Neutrophil (primary cell): ENCODE measurements at regions not wholly inside any gene's neighbourhood (a gene's known extent, or its start where the extent isn't known, plus 50 kb on each side); places are given as distances from the start of the nearest gene placed in this dataset.

Experiments used
- H3K27ac ChIP-seq: fragments of 200-600 bp; sonication (generic); 2 replicates; pipeline ENCODE4 v1.5.1; 2016; ENCODE audit warnings: mild to moderate bottlenecking, moderate library complexity
- H3K27me3 ChIP-seq: fragments of 200-600 bp; sonication (generic); 2 replicates; pipeline ENCODE4 v1.6.0; 2016; ENCODE audit warnings: mild to moderate bottlenecking
- H3K36me3 ChIP-seq: fragments of 200-600 bp; sonication (generic); 2 replicates; pipeline ENCODE4 v1.5.1; 2017
- H3K4me1 ChIP-seq, 2 experiments: fragments of 200-600 bp in 1 of 2; sonication (generic) in 1 of 2; 1 replicate in 1 of 2; 2 replicates in 1 of 2; pipeline versions ENCODE4 v1.5.1 to v1.6.1; 2013 to 2016; ENCODE audit warnings: low read depth in 1 of 2, low read length in 1 of 2, mild to moderate bottlenecking in 1 of 2, moderate library complexity in 1 of 2; ENCODE audit not compliant: control insufficient read depth in 1 of 2, insufficient read depth in 1 of 2
- H3K4me3 ChIP-seq, 2 experiments: fragments of 200-600 bp in 1 of 2; sonication (generic) in 1 of 2; 1 replicate in 1 of 2; 2 replicates in 1 of 2; pipeline ENCODE4 v1.5.1; 2013 to 2016; ENCODE audit warnings: low read depth in 1 of 2, low read length in 1 of 2, mild to moderate bottlenecking in 1 of 2, moderate library complexity in 1 of 2
- H3K9me3 ChIP-seq: fragments of 200-600 bp; sonication (generic); 2 replicates; pipeline ENCODE4 v1.5.1; 2016
- TF ChIP-seq, protein P1 (sequence below): fragments of 200-600 bp; sonication (generic); IDR thresholded peaks from 2 replicates; pipeline ENCODE4 v1.5.1; 2016; ENCODE audit warnings: antibody characterized with exemption

GRCh38 chr2:81747481-81748070 lies 1443.0 kb upstream of the LRRTM1 start:
- Histone ChIP-seq H3K9me3 (no peaks in the 10 kb centered on the region), H3K4me3 (no peak overlapping the region), H3K27ac (no peak overlapping the region), H3K4me1 (no peaks in the 10 kb centered on the region), H3K27me3 (no peaks in the 10 kb centered on the region), H3K36me3 (no peaks in the 10 kb centered on the region)
- TF ChIP-seq, protein P1, sequence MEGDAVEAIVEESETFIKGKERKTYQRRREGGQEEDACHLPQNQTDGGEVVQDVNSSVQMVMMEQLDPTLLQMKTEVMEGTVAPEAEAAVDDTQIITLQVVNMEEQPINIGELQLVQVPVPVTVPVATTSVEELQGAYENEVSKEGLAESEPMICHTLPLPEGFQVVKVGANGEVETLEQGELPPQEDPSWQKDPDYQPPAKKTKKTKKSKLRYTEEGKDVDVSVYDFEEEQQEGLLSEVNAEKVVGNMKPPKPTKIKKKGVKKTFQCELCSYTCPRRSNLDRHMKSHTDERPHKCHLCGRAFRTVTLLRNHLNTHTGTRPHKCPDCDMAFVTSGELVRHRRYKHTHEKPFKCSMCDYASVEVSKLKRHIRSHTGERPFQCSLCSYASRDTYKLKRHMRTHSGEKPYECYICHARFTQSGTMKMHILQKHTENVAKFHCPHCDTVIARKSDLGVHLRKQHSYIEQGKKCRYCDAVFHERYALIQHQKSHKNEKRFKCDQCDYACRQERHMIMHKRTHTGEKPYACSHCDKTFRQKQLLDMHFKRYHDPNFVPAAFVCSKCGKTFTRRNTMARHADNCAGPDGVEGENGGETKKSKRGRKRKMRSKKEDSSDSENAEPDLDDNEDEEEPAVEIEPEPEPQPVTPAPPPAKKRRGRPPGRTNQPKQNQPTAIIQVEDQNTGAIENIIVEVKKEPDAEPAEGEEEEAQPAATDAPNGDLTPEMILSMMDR, result no peak

DNA sequence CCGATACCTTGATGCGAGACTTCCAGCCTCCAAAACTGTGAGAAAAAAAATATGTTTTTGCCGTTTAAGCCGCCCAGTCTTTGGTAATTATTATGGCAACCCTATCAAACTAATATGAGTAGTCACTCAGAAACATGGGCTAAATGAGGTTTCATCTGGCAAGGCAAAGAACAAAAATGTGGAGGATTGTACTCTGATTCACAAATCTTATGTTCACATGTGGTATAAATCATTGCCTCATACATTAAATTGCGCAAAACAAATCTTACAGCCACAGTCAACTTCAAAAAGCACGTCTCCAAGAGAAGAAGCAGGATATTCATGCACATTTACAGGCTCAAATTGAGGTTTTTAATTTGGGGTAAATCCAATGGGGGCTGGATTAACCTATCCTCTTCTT lies 1435.4 kb upstream of the LRRTM1 start:
- Histone ChIP-seq H3K4me3 (no peak overlapping the region), H3K27ac (no peak overlapping the region), H3K4me1 (no peaks in the 10 kb centered on the region), H3K9me3 (no peaks in the 10 kb centered on the region), H3K36me3 (no peaks in the 10 kb centered on the region), H3K27me3 (no peaks in the 10 kb centered on the region)
- TF ChIP-seq, protein P1, result no peak

DNA sequence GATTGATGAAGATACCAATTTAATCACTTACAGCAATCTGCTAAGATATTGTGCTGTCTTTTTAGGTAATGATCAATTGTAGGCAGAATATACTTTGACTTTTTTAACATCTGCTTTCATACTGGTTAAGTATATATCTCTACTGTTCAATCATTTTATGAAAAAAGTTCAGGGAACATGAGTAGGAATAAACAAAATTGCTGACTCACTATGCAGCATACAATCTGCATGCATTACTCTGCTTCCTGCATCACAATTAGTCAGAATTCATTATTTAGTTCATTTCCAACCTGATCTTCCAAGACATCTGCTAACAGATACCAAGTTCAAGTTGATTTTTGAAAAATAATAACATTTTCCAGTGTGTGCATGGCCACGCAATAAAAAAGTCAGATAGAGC lies 1430.4 kb upstream of the LRRTM1 start:
- TF ChIP-seq, protein P1, result no peak
- no peaks in the 10 kb centered on the region for H3K4me1 ChIP-seq
- no peak overlapping the region for H3K27ac ChIP-seq
- H3K4me3 ChIP-seq, result no peak overlapping the region
- no peaks in the 10 kb centered on the region for H3K27me3 ChIP-seq
- H3K9me3 ChIP-seq, result no peaks in the 10 kb centered on the region
- no peaks in the 10 kb centered on the region for H3K36me3 ChIP-seq

GRCh38 chr2:81714817-81715216 lies 1410.3 kb upstream of the LRRTM1 start:
- H3K27me3 ChIP-seq, result no peaks in the 10 kb centered on the region
- no peaks in the 10 kb centered on the region for H3K4me1 ChIP-seq
- H3K9me3 ChIP-seq, result no peaks in the 10 kb centered on the region
- H3K27ac ChIP-seq, result no peak overlapping the region
- H3K36me3 ChIP-seq, result no peaks in the 10 kb centered on the region
- TF ChIP-seq, protein P1, result no peak
- H3K4me3 ChIP-seq, result no peak overlapping the region

DNA sequence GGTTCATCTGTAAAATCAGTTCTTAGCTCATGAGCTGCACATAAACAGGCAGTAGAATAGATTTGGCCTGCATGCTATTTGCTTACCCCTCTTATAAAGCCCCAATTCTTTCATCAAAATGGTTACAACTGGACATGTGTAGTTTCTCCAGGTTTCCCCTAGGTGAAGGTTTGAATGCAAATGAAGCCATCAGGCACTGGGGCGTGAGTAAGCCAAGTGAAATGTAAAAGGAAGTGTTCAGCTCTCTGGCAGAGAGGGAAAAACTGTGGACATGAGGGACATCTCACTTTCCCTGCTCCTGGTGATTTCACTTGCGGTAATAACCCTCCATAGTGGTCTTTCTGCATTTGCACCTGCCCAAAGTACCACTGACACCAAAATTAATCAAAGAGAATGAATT lies 1402.3 kb upstream of the LRRTM1 start:
- H3K4me1 ChIP-seq, result no peaks in the 10 kb centered on the region
- H3K27ac ChIP-seq, result no peak overlapping the region
- no peaks in the 10 kb centered on the region for H3K36me3 ChIP-seq
- H3K27me3 ChIP-seq, result no peaks in the 10 kb centered on the region
- H3K9me3 ChIP-seq, result no peaks in the 10 kb centered on the region
- H3K4me3 ChIP-seq, result no peak overlapping the region
- TF ChIP-seq, protein P1, result no peak

- Histone ChIP-seq H3K4me3 (no peak overlapping the region), H3K4me1 (no peaks in the 10 kb centered on the region), H3K9me3 (no peaks in the 10 kb centered on the region), H3K27me3 (no peaks in the 10 kb centered on the region), H3K36me3 (no peaks in the 10 kb centered on the region), H3K27ac (no peak overlapping the region)
- TF ChIP-seq, protein P1, result no peak
These were observed 1399.3 kb upstream of the LRRTM1 start for GRCh38 chr2:81703831-81704230.
